ENCODE measurements at regions not wholly inside any gene's neighbourhood (a gene's known extent, or its start where the extent isn't known, plus 50 kb on each side); places are given as distances from the start of the nearest gene placed in this dataset.

DNA sequence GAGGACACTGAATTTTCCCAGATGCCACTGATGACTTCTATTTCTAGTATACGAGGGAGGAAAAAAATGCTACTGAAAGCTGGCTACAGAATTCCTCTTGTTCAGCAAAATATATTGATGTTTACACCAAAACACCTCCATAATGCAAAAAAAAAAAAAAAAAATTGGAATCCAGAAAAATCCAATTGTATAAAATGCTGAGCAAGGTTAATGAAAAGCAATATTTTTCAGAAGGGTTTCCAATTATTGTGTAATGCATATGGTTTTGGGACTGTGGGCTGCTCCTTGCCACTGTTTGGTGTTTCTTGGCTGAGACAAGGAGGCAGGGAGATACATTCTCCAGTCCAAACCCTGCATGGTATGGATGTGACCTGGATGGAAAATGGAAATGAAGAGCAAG, 83.8 kb downstream of the LSM5 start:
- no peak overlapping the region for H3K4me3 ChIP-seq (ENCODE audit: low read depth, low read length)
- TF ChIP-seq CTCF (IDR thresholded peaks at IDR 0.05; ENCODE audit: low read depth, low read length): no peak

- H3K4me3 ChIP-seq (ENCODE audit: low read depth, low read length): no peak overlapping the region
- TF ChIP-seq CTCF (IDR thresholded peaks at IDR 0.05; ENCODE audit: low read depth, low read length): no peak
Observed at GRCh38 chr7:32403463-32404229, 86.5 kb downstream of the LSM5 start.

- no peak for TF ChIP-seq CTCF (IDR thresholded peaks at IDR 0.05; ENCODE audit: low read depth, low read length)
- H3K4me3 ChIP-seq (ENCODE audit: low read depth, low read length): no peak overlapping the region
Observed at GRCh38 chr7:32400676-32401075, 89.5 kb downstream of the LSM5 start.

- TF ChIP-seq CTCF (IDR thresholded peaks at IDR 0.05; ENCODE audit: low read depth, low read length): no peak
- no peak overlapping the region for H3K4me3 ChIP-seq (ENCODE audit: low read depth, low read length)
Observed at GRCh38 chr7:32399311-32399710, 90.9 kb downstream of the LSM5 start.

DNA sequence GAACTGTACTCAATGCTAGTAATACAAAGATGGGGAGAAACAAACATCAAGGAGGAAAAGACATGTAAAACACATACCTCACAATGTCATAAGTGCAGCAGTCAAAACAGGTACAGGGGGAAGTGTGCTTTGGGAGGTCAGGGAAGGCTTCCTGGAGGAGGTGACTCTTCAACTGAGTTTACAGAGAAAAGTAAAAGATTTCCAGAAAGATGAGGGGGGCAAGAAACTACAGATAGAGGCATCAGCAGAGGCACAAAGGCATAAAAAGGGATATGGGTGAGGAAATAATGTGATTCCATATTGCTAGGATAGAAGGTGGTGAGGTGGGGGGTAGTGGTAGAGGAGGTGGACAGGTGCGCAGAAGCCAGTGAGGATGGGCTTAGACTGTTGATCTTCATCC, 95.0 kb downstream of the LSM5 start:
- no peak overlapping the region for H3K4me3 ChIP-seq (ENCODE audit: low read depth, low read length)
- TF ChIP-seq CTCF (IDR thresholded peaks at IDR 0.05; ENCODE audit: low read depth, low read length): no peak

GRCh38 chr7:32393861-32394260, 96.3 kb downstream of the LSM5 start:
- no peak for TF ChIP-seq CTCF (IDR thresholded peaks at IDR 0.05; ENCODE audit: low read depth, low read length)
- no peak overlapping the region for H3K4me3 ChIP-seq (ENCODE audit: low read depth, low read length)

DNA sequence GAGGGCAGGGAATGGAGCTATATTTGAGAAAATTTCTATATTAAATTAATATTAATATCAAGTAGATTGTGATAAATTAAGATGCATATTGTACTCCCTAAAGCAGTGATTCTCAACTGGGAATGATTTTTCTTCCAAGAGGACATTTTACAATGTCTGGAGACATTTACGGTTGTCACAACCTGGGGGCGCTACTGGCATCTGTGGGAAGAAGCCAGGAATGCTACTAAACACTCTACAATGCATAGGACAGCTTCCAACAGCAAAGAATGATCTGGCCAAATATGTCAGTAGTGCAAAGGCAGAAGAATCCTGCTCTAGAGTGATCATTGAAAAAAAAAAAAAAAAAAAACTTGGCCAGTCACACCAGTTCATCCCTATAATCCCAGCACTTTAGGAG, 100.0 kb downstream of the LSM5 start:
- H3K4me3 ChIP-seq (ENCODE audit: low read depth, low read length): no peak overlapping the region
- no peak for TF ChIP-seq CTCF (IDR thresholded peaks at IDR 0.05; ENCODE audit: low read depth, low read length)
